Endothelial cell of umbilical vein (primary cell): ENCODE measurements at regions not wholly inside any gene's neighbourhood (a gene's known extent, or its start where the extent isn't known, plus 50 kb on each side); places are given as distances from the start of the nearest gene placed in this dataset.

ENCODE experiments used
- BruUV-seq: library from RNA; stranded (reverse); fragments of 400-500 nt; replicated peaks from 2 replicates; lab custom pipeline; 2021; lab: Mats Ljungman, UMichigan
- CTCF ChIA-PET: fragments of 300-600, 350-600 bp; sonication (Branson Sonifier 250); formaldehyde crosslinking; loops from one replicate; lab custom pipeline; 2021; ENCODE audit warnings: antibody characterized with exemption, inconsistent platforms; lab: Charles Lee
- POLR2A ChIA-PET: fragments of 300-600, 350-600 bp; sonication (Branson Sonifier 250); formaldehyde crosslinking; loops from one replicate; lab custom pipeline; 2021; ENCODE audit warnings: antibody characterized with exemption, inconsistent platforms; lab: Charles Lee
- DNase-seq: peaks from one replicate; pipeline ENCODE4 v3.0.0-alpha.2; 2011; ENCODE audit warnings: low read depth, low spot score
- FAIRE-seq: peaks from 2 replicates; lab custom pipeline; 2011; peaks lifted over from hg19 to GRCh38; lab: Jason Lieb, UNC
- H2AFZ ChIP-seq: 2 replicates; pipeline ENCODE4 v1.6.0; 2012; ENCODE audit warnings: low read depth, low read length, control low read depth, inconsistent platforms
- H3K27ac ChIP-seq: 2 replicates; pipeline ENCODE4 v1.5.1; 2011; ENCODE audit warnings: low read depth, mild to moderate bottlenecking, control low read depth, low read length, moderate library complexity; ENCODE audit not compliant: insufficient read depth
- H3K27me3 ChIP-seq, 2 experiments: 2 replicates each; pipeline versions ENCODE4 v1.6.0 to v1.6.1; 2011; ENCODE audit warnings: low read length in 2 of 2, mixed read lengths in 1 of 2; ENCODE audit not compliant: control insufficient read depth in 2 of 2, insufficient read depth in 2 of 2
- H3K36me3 ChIP-seq, 2 experiments: 2 replicates in 1 of 2; 3 replicates in 1 of 2; pipeline ENCODE4 v1.5.1; 2011; ENCODE audit warnings: low read length in 2 of 2, mild to moderate bottlenecking in 1 of 2, moderate library complexity in 1 of 2; ENCODE audit not compliant: control insufficient read depth in 2 of 2, insufficient read depth in 2 of 2; ENCODE audit errors: extremely low read depth in 1 of 2
- H3K4me1 ChIP-seq: 3 replicates; pipeline ENCODE4 v1.5.1; 2011; ENCODE audit warnings: mild to moderate bottlenecking, low read length; ENCODE audit not compliant: control insufficient read depth, insufficient read depth; ENCODE audit errors: extremely low read depth
- H3K4me2 ChIP-seq: 2 replicates; pipeline ENCODE4 v1.6.1; 2011; ENCODE audit warnings: low read length, control low read depth, mixed read lengths; ENCODE audit not compliant: insufficient read depth
- H3K4me3 ChIP-seq, 3 experiments: fragments of 200-600 bp in 1 of 3; sonication (generic), shearing (Covaris generic) in 1 of 3; replicated peaks in 1 of 3; 2 replicates each; pipeline ENCODE4 v1.5.1; 2011 to 2016; ENCODE audit warnings: control low read depth in 3 of 3, low read length in 3 of 3, mild to moderate bottlenecking in 2 of 3, inconsistent platforms in 1 of 3, low read depth in 1 of 3, moderate library complexity in 1 of 3; ENCODE audit not compliant: insufficient read depth in 1 of 3
- H3K79me2 ChIP-seq: 2 replicates; pipeline ENCODE4 v1.6.0; 2012; ENCODE audit warnings: low read length, inconsistent platforms; ENCODE audit not compliant: control insufficient read depth, insufficient read depth
- H3K9ac ChIP-seq: replicated peaks from 2 replicates; pipeline ENCODE3; 2011; ENCODE audit warnings: low read length, control low read depth; ENCODE audit not compliant: insufficient read depth; ENCODE audit errors: extremely low read depth
- H3K9me1 ChIP-seq: replicated peaks from 3 replicates; pipeline ENCODE4 v1.6.0; 2011; ENCODE audit warnings: mild to moderate bottlenecking, low read length; ENCODE audit not compliant: control insufficient read depth, insufficient read depth; ENCODE audit errors: extremely low read depth
- H3K9me3 ChIP-seq: replicated peaks from 2 replicates; pipeline ENCODE4 v1.5.1; 2012; ENCODE audit warnings: low read length, inconsistent platforms; ENCODE audit not compliant: control insufficient read depth, insufficient read depth
- H4K20me1 ChIP-seq: replicated peaks from 2 replicates; pipeline ENCODE3; 2011; ENCODE audit warnings: mild to moderate bottlenecking, low read length; ENCODE audit not compliant: control insufficient read depth, insufficient read depth; ENCODE audit errors: extremely low read depth
- EZH2 ChIP-seq: IDR thresholded peaks from 2 replicates; pipeline ENCODE4 v1.6.1; 2012; ENCODE audit warnings: borderline replicate concordance, low read depth, mild to moderate bottlenecking, moderate library complexity, low read length, inconsistent platforms; ENCODE audit not compliant: severe bottlenecking
- FOS ChIP-seq: IDR thresholded peaks from 2 replicates; pipeline ENCODE4 v1.6.1; 2011; ENCODE audit warnings: mild to moderate bottlenecking, low read length, moderate library complexity, borderline replicate concordance; ENCODE audit not compliant: insufficient read depth
- GATA2 ChIP-seq: IDR thresholded peaks from 2 replicates; pipeline ENCODE4 v1.7.0; 2011; ENCODE audit warnings: low read depth, mild to moderate bottlenecking, moderate library complexity, mixed read lengths, low read length; ENCODE audit not compliant: insufficient read length, insufficient read depth
- JUN ChIP-seq: IDR thresholded peaks from 2 replicates; pipeline ENCODE4 v1.6.1; 2011; ENCODE audit warnings: borderline replicate concordance, low read depth; ENCODE audit not compliant: insufficient read length, insufficient read depth
- MYC ChIP-seq: IDR thresholded peaks from one replicate; pipeline ENCODE4 v1.6.1; 2011; ENCODE audit warnings: mild to moderate bottlenecking, low read depth, low read length
- POLR2A ChIP-seq: IDR thresholded peaks from 2 replicates; pipeline ENCODE4 v1.6.1; 2012; ENCODE audit warnings: low read depth, mild to moderate bottlenecking, control low read depth, low read length
- POLR2AphosphoS5 ChIP-seq: IDR thresholded peaks from 2 replicates; pipeline ENCODE4 v1.6.1; 2012; ENCODE audit warnings: low read depth, mild to moderate bottlenecking, control low read depth, low read length, moderate library complexity; ENCODE audit not compliant: insufficient read depth
- dilution Hi-C: fragments of 300-500 bp; cut with MboI; formaldehyde crosslinking; loops from one replicate; pipeline ENCODE4 v1.15.0; 2019; ENCODE audit warnings: low sequenced_read_pairs; ENCODE audit not compliant: extremely low pct_ligation_motif_present
- intact Hi-C: fragments of 100-400 bp; cut with micrococcal nuclease; formaldehyde crosslinking; loops from one replicate; pipeline ENCODE4 v1.10.0; 2022
- TF ChIP-seq, protein P1 (sequence below): IDR thresholded peaks from 2 replicates; pipeline ENCODE4 v1.6.1; 2011; ENCODE audit not compliant: insufficient read depth, insufficient read length
- TF ChIP-seq, protein P2 (sequence below), 2 donors: IDR thresholded peaks; 1 replicate in 1 of 2; 2 replicates in 1 of 2; pipeline ENCODE4 v1.5.1; 2011; ENCODE audit warnings: low read length in 2 of 2, mild to moderate bottlenecking in 2 of 2, moderate library complexity in 2 of 2, control low read depth in 1 of 2, inconsistent platforms in 1 of 2, low read depth in 1 of 2; ENCODE audit not compliant: insufficient read depth in 1 of 2; ENCODE audit errors: extremely low read depth in 1 of 2

DNA sequence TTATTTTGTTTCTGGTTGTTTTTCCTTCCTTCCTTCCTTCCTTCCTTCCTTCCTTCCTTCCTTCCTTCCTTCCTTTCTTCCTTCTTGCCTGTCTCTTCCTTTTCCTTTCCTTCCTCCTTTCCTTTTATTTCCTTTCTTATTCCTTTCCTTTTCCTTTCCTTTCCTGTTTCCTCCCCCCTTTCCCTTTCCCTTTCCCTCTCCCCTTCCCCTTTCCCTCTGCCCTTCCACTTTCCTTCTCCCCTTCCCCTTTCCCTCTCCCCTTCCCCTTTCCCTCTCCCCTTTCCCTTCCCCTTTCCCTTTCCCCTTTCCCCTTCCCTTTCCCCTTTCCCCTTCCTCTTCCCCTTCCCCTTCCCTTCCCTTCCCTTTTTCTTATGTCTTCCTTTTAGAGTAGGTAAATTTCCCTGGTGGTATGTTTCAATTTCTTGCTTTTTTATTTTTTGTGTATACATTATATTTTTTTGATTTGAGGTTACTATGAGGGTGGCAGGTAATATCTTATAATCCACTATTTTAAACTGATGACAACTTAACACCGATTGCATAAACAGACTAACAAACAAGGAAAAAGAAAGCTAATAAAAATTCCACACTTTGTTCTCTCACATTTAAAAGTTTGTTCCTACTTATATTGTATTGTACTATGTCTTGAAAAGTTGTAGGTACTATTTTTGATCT lies 311.0 kb upstream of the FSHR start:
- Histone ChIP-seq H3K4me1 (no peaks in the 10 kb centered on the region), H3K36me3 (no peaks in the 10 kb centered on the region), H3K79me2 (no peaks in the 10 kb centered on the region), H3K4me3 (no peak overlapping the region), H3K4me2 (no peak overlapping the region), H3K9me1 (no peaks in the 10 kb centered on the region), H3K9ac (no peak overlapping the region), H4K20me1 (no peaks in the 10 kb centered on the region), H3K9me3 (peaks cover 4% of the 10 kb centered on the region), H3K27me3 (no peaks in the 10 kb centered on the region), H2AFZ (no peak overlapping the region), H3K27ac (no peak overlapping the region)
- no peak for FAIRE-seq
- TF ChIP-seq JUN, result no peak
- TF ChIP-seq FOS, result no peak
- no peak for TF ChIP-seq EZH2
- intact Hi-C loops, result no loop called here
- dilution Hi-C loops, result no loop called here
- BruUV-seq, result no TSS peak
- ChIA-PET POLR2A (no interaction called here), CTCF (no interaction called here)
- no peak for DNase-seq

DNA sequence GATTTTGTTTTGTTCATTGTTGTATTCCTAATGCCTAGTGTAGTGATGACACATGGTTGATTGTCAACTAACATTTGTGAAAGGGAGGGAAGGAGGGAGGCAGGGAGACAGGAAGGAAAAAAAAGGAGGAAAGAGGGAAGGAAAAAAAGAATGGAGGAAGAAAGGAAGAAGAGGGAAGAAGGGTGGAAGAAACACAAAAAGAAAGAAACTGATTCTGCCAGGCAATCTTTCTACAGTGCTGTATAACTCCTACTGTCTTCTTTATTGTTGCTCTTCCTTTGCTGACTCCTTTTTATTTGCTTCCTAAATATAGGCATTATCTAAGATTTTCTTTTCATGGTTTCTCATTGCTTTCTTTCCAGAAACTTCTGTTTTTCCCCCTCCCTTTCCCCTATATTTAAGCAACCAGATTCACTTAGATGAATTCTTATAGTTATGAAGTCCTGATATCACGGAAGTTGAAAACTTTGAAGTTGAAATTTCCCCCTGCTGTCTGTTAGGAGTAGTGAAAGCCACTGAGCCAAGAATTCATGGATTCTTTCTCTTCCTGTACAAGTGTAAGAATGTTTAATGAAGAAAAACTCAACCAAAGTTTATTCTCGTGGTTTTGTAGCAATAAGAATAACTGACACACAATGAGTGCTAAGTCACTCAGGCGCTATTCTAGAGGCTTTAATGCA lies 305.1 kb upstream of the FSHR start:
- no peak overlapping the region for H3K27ac ChIP-seq
- no peaks in the 10 kb centered on the region for H3K9me1 ChIP-seq
- no peak overlapping the region for H3K9ac ChIP-seq
- intact Hi-C loops, result no loop called here
- FAIRE-seq (no peak), DNase-seq (no peak)
- H4K20me1 ChIP-seq, result no peaks in the 10 kb centered on the region
- no peak overlapping the region for H3K4me2 ChIP-seq
- no peaks in the 10 kb centered on the region for H3K79me2 ChIP-seq
- H3K4me3 ChIP-seq, result no peak overlapping the region
- BruUV-seq, result no TSS peak
- H3K9me3 ChIP-seq, result no peaks in the 10 kb centered on the region
- H3K4me1 ChIP-seq, result no peaks in the 10 kb centered on the region
- H3K27me3 ChIP-seq, result no peaks in the 10 kb centered on the region
- dilution Hi-C loops, result no loop called here
- TF ChIP-seq JUN, result no peak
- no peak for TF ChIP-seq FOS
- TF ChIP-seq POLR2AphosphoS5, result no peak
- TF ChIP-seq MYC, result no peak
- no peak for TF ChIP-seq POLR2A
- no peak for TF ChIP-seq GATA2
- TF ChIP-seq, protein P1, sequence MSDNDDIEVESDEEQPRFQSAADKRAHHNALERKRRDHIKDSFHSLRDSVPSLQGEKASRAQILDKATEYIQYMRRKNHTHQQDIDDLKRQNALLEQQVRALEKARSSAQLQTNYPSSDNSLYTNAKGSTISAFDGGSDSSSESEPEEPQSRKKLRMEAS, result no peak
- TF ChIP-seq, protein P2, sequence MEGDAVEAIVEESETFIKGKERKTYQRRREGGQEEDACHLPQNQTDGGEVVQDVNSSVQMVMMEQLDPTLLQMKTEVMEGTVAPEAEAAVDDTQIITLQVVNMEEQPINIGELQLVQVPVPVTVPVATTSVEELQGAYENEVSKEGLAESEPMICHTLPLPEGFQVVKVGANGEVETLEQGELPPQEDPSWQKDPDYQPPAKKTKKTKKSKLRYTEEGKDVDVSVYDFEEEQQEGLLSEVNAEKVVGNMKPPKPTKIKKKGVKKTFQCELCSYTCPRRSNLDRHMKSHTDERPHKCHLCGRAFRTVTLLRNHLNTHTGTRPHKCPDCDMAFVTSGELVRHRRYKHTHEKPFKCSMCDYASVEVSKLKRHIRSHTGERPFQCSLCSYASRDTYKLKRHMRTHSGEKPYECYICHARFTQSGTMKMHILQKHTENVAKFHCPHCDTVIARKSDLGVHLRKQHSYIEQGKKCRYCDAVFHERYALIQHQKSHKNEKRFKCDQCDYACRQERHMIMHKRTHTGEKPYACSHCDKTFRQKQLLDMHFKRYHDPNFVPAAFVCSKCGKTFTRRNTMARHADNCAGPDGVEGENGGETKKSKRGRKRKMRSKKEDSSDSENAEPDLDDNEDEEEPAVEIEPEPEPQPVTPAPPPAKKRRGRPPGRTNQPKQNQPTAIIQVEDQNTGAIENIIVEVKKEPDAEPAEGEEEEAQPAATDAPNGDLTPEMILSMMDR (IDR thresholded peaks at IDR 0.05; ENCODE audit: extremely low read depth in 1 of 2, insufficient read depth in 1 of 2, low read depth in 1 of 2, low read length in 2 of 2), result no peak
- TF ChIP-seq EZH2, result no peak
- CTCF ChIA-PET, result no interaction called here
- H3K36me3 ChIP-seq, result no peaks in the 10 kb centered on the region
- H2AFZ ChIP-seq, result no peak overlapping the region
- POLR2A ChIA-PET, result no interaction called here
